GM20431 (cell line): ENCODE measurements at regions not wholly inside any gene's neighbourhood (a gene's known extent, or its start where the extent isn't known, plus 50 kb on each side); places are given as distances from the start of the nearest gene placed in this dataset.
"Not testable (repeated sequence)": the region's sequence is repeated elsewhere in the genome, so short reads cannot be mapped to it uniquely, and the experiment has no call there.

Experiments
- in situ Hi-C: fragments of 300-500 bp; cut with MseI, MboI; formaldehyde crosslinking; loops from one replicate; pipeline ENCODE4 v1.15.0; 2020; ENCODE audit warnings: low sequenced_read_pairs; ENCODE audit not compliant: unreplicated experiment

GRCh38 chr3:135622656-135623055, 342.9 kb upstream of the PPP2R3A start:
- in situ Hi-C loops: no loop called here

- in situ Hi-C loops: no loop called here
Observed at GRCh38 chr3:135623558-135623957, 342.0 kb upstream of the PPP2R3A start.

- in situ Hi-C loops: no loop called here
Observed at GRCh38 chr3:135627057-135627456, 338.5 kb upstream of the PPP2R3A start.

- in situ Hi-C loops: no loop called here
Observed at GRCh38 chr3:135629701-135630408, 335.7 kb upstream of the PPP2R3A start.

GRCh38 chr3:135632556-135633065, 332.9 kb upstream of the PPP2R3A start:
- in situ Hi-C loops: no loop called here

- in situ Hi-C loops: no loop called here
Observed at GRCh38 chr3:135633078-135633477, 332.4 kb upstream of the PPP2R3A start.

GRCh38 chr3:135636596-135636995, 328.9 kb upstream of the PPP2R3A start:
- in situ Hi-C loops: no loop called here

- in situ Hi-C loops: no loop called here
Observed at GRCh38 chr3:135637013-135637412, 328.5 kb upstream of the PPP2R3A start.

- in situ Hi-C loops: no loop called here
Observed at GRCh38 chr3:135641761-135642160, 323.8 kb upstream of the PPP2R3A start.

- in situ Hi-C loops: no loop called here
Observed at GRCh38 chr3:135645541-135645940, 320.0 kb upstream of the PPP2R3A start.

GRCh38 chr3:135646873-135647272, 318.7 kb upstream of the PPP2R3A start:
- in situ Hi-C loops: no loop called here

- in situ Hi-C loops: no loop called here
Observed at GRCh38 chr3:135649361-135649760, 316.2 kb upstream of the PPP2R3A start.

- in situ Hi-C loops: no loop called here
Observed at GRCh38 chr3:135650309-135650708, 315.2 kb upstream of the PPP2R3A start.

GRCh38 chr3:135652388-135652787, 313.1 kb upstream of the PPP2R3A start:
- in situ Hi-C loops: no loop called here

GRCh38 chr3:135655328-135655727, 310.2 kb upstream of the PPP2R3A start:
- in situ Hi-C loops: no loop called here

- in situ Hi-C loops: not testable (repeated sequence)
Observed at GRCh38 chr3:135658451-135658850, 307.1 kb upstream of the PPP2R3A start.

- in situ Hi-C loops: no loop called here
Observed at GRCh38 chr3:135667061-135667460, 298.5 kb upstream of the PPP2R3A start.

- in situ Hi-C loops: no loop called here
Observed at GRCh38 chr3:135674508-135674907, 291.0 kb upstream of the PPP2R3A start.

- in situ Hi-C loops: no loop called here
Observed at GRCh38 chr3:135678386-135678785, 287.1 kb upstream of the PPP2R3A start.

- in situ Hi-C loops: no loop called here
Observed at GRCh38 chr3:135688003-135688402, 277.5 kb upstream of the PPP2R3A start.

- in situ Hi-C loops: no loop called here
Observed at GRCh38 chr3:135690664-135691063, 274.9 kb upstream of the PPP2R3A start.

- in situ Hi-C loops: no loop called here
Observed at GRCh38 chr3:135691240-135691639, 274.3 kb upstream of the PPP2R3A start.
